ENCODE measurements at regions not wholly inside any gene's neighbourhood (a gene's known extent, or its start where the extent isn't known, plus 50 kb on each side); places are given as distances from the start of the nearest gene placed in this dataset.
"Not testable (repeated sequence)": the region's sequence is repeated elsewhere in the genome, so short reads cannot be mapped to it uniquely, and the experiment has no call there.

DNA sequence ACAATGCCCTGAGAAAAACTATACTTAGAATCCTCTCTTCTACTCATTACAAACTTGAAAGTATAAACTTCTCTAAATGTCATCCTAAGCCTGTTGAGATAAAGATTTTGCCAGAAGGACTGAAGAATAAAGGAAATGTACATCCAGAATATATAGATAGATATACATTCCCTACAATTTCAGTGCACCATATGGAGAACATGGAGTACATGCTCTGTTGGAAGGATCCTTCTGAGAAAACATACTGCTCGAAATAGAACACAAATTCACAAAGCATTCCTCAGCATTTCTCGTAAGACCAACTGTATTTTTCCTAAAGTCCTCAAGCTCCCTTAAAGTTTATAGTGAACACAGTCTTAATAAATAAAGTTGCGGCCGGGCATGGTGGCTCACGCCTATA is 69.7 kb upstream of the RASA1 start:
- H2AFZ ChIP-seq (ENCODE audit: low read length): no peak overlapping the region
- no peaks in the 10 kb centered on the region for H3K36me3 ChIP-seq (replicated peaks in 1 of 2; ENCODE audit: control insufficient read depth in 2 of 2, insufficient read depth in 2 of 2, low read length in 2 of 2)
- H4K8ac ChIP-seq (ENCODE audit: low read depth, low read length): no peak overlapping the region
- H4K91ac ChIP-seq (ENCODE audit: low read depth, low read length, poor library complexity): no peak overlapping the region
- no peak overlapping the region for H3K4me2 ChIP-seq (ENCODE audit: insufficient read depth, low read length, poor library complexity, severe bottlenecking)
- no peak overlapping the region for H3K4me3 ChIP-seq (ENCODE audit: low read length in 2 of 2)
- no peak overlapping the region for H2AK5ac ChIP-seq (ENCODE audit: low read depth, low read length)
- H2BK120ac ChIP-seq (ENCODE audit: low read depth, low read length): no peak overlapping the region
- H3K23ac ChIP-seq (ENCODE audit: low read depth, low read length, poor library complexity): no peak overlapping the region
- no peak overlapping the region for H2BK12ac ChIP-seq (ENCODE audit: low read length)
- H3K79me1 ChIP-seq (ENCODE audit: low read depth, low read length): no peaks in the 10 kb centered on the region
- no peak overlapping the region for H3K14ac ChIP-seq (ENCODE audit: low read length)
- no peaks in the 10 kb centered on the region for H3K27me3 ChIP-seq (ENCODE audit: control insufficient read depth in 3 of 3, insufficient read depth in 3 of 3, low read depth in 1 of 3, low read length in 3 of 3)
- no peak overlapping the region for H3K27ac ChIP-seq (replicated peaks; ENCODE audit: low read length)
- WGBS, 2 donors (ENCODE audit: extremely low coverage in 2 of 2, insufficient read length in 2 of 2, insufficient replicate concordance in 1 of 2): no CpG with 5 or more reads among the region's 5 CpGs
- H3K4me1 ChIP-seq (ENCODE audit: control insufficient read depth in 2 of 2, insufficient read depth in 1 of 2, low read depth in 1 of 2, low read length in 2 of 2): no peaks in the 10 kb centered on the region
- H3K9me3 ChIP-seq (replicated peaks in 1 of 2; ENCODE audit: control insufficient read depth in 2 of 2, insufficient read depth in 1 of 2, low read depth in 1 of 2, low read length in 2 of 2): no peaks in the 10 kb centered on the region
- H2BK15ac ChIP-seq (ENCODE audit: low read length): no peak overlapping the region
- no peak overlapping the region for H3K4ac ChIP-seq (ENCODE audit: low read length)
- no peak overlapping the region for H2BK5ac ChIP-seq (ENCODE audit: low read length)
- H3K9ac ChIP-seq (ENCODE audit: low read depth, low read length, poor library complexity): no peak overlapping the region
- no peak for DNase-seq (ENCODE audit: low spot score)
- no peak overlapping the region for H3K18ac ChIP-seq (ENCODE audit: low read length)

DNA sequence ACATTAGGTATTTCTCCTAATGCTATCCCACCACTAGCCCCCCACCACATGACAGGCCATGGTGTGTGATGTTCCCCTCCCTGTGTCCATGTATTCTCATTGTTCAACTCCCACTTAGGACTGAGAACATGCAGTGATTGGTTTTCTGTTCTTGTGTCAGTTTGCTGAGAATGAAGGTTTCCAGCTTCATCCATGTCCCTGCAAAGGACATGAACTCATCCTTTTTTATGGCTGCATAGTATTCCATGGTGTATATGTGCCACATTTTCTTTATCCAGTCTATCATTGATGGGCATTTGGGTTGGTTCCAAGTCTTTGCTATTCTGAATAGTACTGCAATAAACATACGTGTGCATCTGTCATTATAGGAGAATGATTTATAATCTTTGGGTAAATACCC is 68.4 kb upstream of the RASA1 start:
- not testable (repeated sequence) for H4K91ac ChIP-seq (ENCODE audit: low read depth, low read length, poor library complexity); DNase-seq (ENCODE audit: low spot score); H3K79me1 ChIP-seq (ENCODE audit: low read depth, low read length); H2AFZ ChIP-seq (ENCODE audit: low read length); H3K23ac ChIP-seq (ENCODE audit: low read depth, low read length, poor library complexity); H3K4me2 ChIP-seq (ENCODE audit: insufficient read depth, low read length, poor library complexity, severe bottlenecking); H4K8ac ChIP-seq (ENCODE audit: low read depth, low read length); H3K9me3 ChIP-seq (replicated peaks in 1 of 2; ENCODE audit: control insufficient read depth in 2 of 2, insufficient read depth in 1 of 2, low read depth in 1 of 2, low read length in 2 of 2); H3K27me3 ChIP-seq (ENCODE audit: control insufficient read depth in 3 of 3, insufficient read depth in 3 of 3, low read depth in 1 of 3, low read length in 3 of 3); H3K14ac ChIP-seq (ENCODE audit: low read length); H2BK120ac ChIP-seq (ENCODE audit: low read depth, low read length); H3K9ac ChIP-seq (ENCODE audit: low read depth, low read length, poor library complexity); H2BK12ac ChIP-seq (ENCODE audit: low read length); H2BK5ac ChIP-seq (ENCODE audit: low read length); H3K4me3 ChIP-seq (ENCODE audit: low read length in 2 of 2); H3K18ac ChIP-seq (ENCODE audit: low read length); H3K4ac ChIP-seq (ENCODE audit: low read length); H3K27ac ChIP-seq (replicated peaks; ENCODE audit: low read length); H3K4me1 ChIP-seq (ENCODE audit: control insufficient read depth in 2 of 2, insufficient read depth in 1 of 2, low read depth in 1 of 2, low read length in 2 of 2); H3K36me3 ChIP-seq (replicated peaks in 1 of 2; ENCODE audit: control insufficient read depth in 2 of 2, insufficient read depth in 2 of 2, low read length in 2 of 2); H2BK15ac ChIP-seq (ENCODE audit: low read length); H2AK5ac ChIP-seq (ENCODE audit: low read depth, low read length)
- WGBS, 2 donors (ENCODE audit: extremely low coverage in 2 of 2, insufficient read length in 2 of 2, insufficient replicate concordance in 1 of 2): no CpG with 5 or more reads among the region's 1 CpG

DNA sequence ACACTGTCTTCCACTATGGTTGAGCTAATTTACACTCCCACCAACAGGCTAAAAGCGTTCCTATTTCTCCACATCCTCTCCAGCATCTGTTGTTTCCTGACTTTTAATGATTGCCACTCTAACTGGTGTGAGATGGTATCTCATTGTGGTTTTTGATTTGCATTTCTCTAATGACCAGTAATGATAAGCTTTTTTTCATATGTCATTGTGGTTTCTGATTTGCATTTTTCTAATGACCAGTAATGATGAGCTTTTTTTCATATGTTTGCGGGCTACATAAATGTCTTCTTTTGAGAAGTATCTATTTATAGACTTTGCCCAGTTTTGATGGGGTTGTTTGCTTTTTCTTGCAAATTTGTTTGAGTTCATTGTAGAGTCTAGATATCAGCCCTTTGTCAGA is 68.0 kb upstream of the RASA1 start:
- H3K27ac ChIP-seq (replicated peaks; ENCODE audit: low read length); H4K8ac ChIP-seq (ENCODE audit: low read depth, low read length); H3K79me1 ChIP-seq (ENCODE audit: low read depth, low read length); H3K23ac ChIP-seq (ENCODE audit: low read depth, low read length, poor library complexity); H3K27me3 ChIP-seq (ENCODE audit: control insufficient read depth in 3 of 3, insufficient read depth in 3 of 3, low read depth in 1 of 3, low read length in 3 of 3); H2AK5ac ChIP-seq (ENCODE audit: low read depth, low read length); H3K14ac ChIP-seq (ENCODE audit: low read length); H3K4ac ChIP-seq (ENCODE audit: low read length); H3K4me3 ChIP-seq (ENCODE audit: low read length in 2 of 2); H3K9me3 ChIP-seq (replicated peaks in 1 of 2; ENCODE audit: control insufficient read depth in 2 of 2, insufficient read depth in 1 of 2, low read depth in 1 of 2, low read length in 2 of 2); H2AFZ ChIP-seq (ENCODE audit: low read length); H2BK120ac ChIP-seq (ENCODE audit: low read depth, low read length); H3K9ac ChIP-seq (ENCODE audit: low read depth, low read length, poor library complexity); H3K4me1 ChIP-seq (ENCODE audit: control insufficient read depth in 2 of 2, insufficient read depth in 1 of 2, low read depth in 1 of 2, low read length in 2 of 2); DNase-seq (ENCODE audit: low spot score); H3K4me2 ChIP-seq (ENCODE audit: insufficient read depth, low read length, poor library complexity, severe bottlenecking); H2BK15ac ChIP-seq (ENCODE audit: low read length); H2BK12ac ChIP-seq (ENCODE audit: low read length); H4K91ac ChIP-seq (ENCODE audit: low read depth, low read length, poor library complexity); H3K18ac ChIP-seq (ENCODE audit: low read length); H2BK5ac ChIP-seq (ENCODE audit: low read length); H3K36me3 ChIP-seq (replicated peaks in 1 of 2; ENCODE audit: control insufficient read depth in 2 of 2, insufficient read depth in 2 of 2, low read length in 2 of 2): not testable (repeated sequence)
- WGBS, 2 donors (ENCODE audit: extremely low coverage in 2 of 2, insufficient read length in 2 of 2, insufficient replicate concordance in 1 of 2): no CpG with 5 or more reads among the region's 2 CpGs

DNA sequence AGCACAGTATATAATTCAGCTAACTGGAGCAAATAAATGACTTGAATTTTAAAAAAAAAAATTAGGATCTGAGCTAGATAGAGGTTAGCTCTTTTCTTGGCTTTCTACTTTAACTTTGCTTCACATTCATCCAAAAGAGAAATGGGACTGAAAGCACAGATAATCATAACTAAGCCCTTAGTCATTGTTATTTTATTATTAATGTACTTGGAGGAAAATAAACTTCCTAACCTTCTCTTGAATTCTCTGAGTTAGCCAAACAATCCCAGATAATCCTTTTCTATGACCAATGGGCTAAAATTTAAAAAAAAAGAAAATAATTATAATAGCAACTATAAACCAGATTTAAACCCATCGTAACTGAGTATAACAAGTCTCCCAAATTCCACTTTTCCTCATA is 57.6 kb upstream of the RASA1 start:
- no peak overlapping the region for H2AK5ac ChIP-seq (ENCODE audit: low read depth, low read length)
- H3K4ac ChIP-seq (ENCODE audit: low read length): no peak overlapping the region
- no peak overlapping the region for H3K4me3 ChIP-seq (ENCODE audit: low read length in 2 of 2)
- H4K8ac ChIP-seq (ENCODE audit: low read depth, low read length): no peak overlapping the region
- H2BK5ac ChIP-seq (ENCODE audit: low read length): no peak overlapping the region
- H2BK12ac ChIP-seq (ENCODE audit: low read length): no peak overlapping the region
- H3K9me3 ChIP-seq (replicated peaks in 1 of 2; ENCODE audit: control insufficient read depth in 2 of 2, insufficient read depth in 1 of 2, low read depth in 1 of 2, low read length in 2 of 2): no peaks in the 10 kb centered on the region
- no peaks in the 10 kb centered on the region for H3K27me3 ChIP-seq (ENCODE audit: control insufficient read depth in 3 of 3, insufficient read depth in 3 of 3, low read depth in 1 of 3, low read length in 3 of 3)
- H2AFZ ChIP-seq (ENCODE audit: low read length): no peak overlapping the region
- H4K91ac ChIP-seq (ENCODE audit: low read depth, low read length, poor library complexity): no peak overlapping the region
- H3K4me2 ChIP-seq (ENCODE audit: insufficient read depth, low read length, poor library complexity, severe bottlenecking): no peak overlapping the region
- no peaks in the 10 kb centered on the region for H3K36me3 ChIP-seq (replicated peaks in 1 of 2; ENCODE audit: control insufficient read depth in 2 of 2, insufficient read depth in 2 of 2, low read length in 2 of 2)
- DNase-seq (ENCODE audit: low spot score): no peak
- no peaks in the 10 kb centered on the region for H3K4me1 ChIP-seq (ENCODE audit: control insufficient read depth in 2 of 2, insufficient read depth in 1 of 2, low read depth in 1 of 2, low read length in 2 of 2)
- no peak overlapping the region for H2BK120ac ChIP-seq (ENCODE audit: low read depth, low read length)
- H3K14ac ChIP-seq (ENCODE audit: low read length): no peak overlapping the region
- no peak overlapping the region for H3K27ac ChIP-seq (replicated peaks; ENCODE audit: low read length)
- H3K23ac ChIP-seq (ENCODE audit: low read depth, low read length, poor library complexity): no peak overlapping the region
- no peak overlapping the region for H3K18ac ChIP-seq (ENCODE audit: low read length)
- no peak overlapping the region for H3K9ac ChIP-seq (ENCODE audit: low read depth, low read length, poor library complexity)
- WGBS, 2 donors (ENCODE audit: extremely low coverage in 2 of 2, insufficient read length in 2 of 2, insufficient replicate concordance in 1 of 2): no CpG with 5 or more reads among the region's 1 CpG
- no peaks in the 10 kb centered on the region for H3K79me1 ChIP-seq (ENCODE audit: low read depth, low read length)
- no peak overlapping the region for H2BK15ac ChIP-seq (ENCODE audit: low read length)
